Activated CD8-positive, alpha-beta memory T cell treated with anti-CD3 and anti-CD28 coated beads for 24 hours (primary cell): ENCODE measurements at regions not wholly inside any gene's neighbourhood (a gene's known extent, or its start where the extent isn't known, plus 50 kb on each side); places are given as distances from the start of the nearest gene placed in this dataset.
"Not testable (repeated sequence)": the region's sequence is repeated elsewhere in the genome, so short reads cannot be mapped to it uniquely, and the experiment has no call there.

ENCODE experiments used
- DNase-seq: peaks from one replicate; pipeline ENCODE4 v3.0.0-alpha.2; 2020

GRCh38 chr5:100013305-100013704, 521.9 kb upstream of the FAM174A start:
- not testable (repeated sequence) for DNase-seq

- not testable (repeated sequence) for DNase-seq
These were observed 524.0 kb upstream of the FAM174A start for GRCh38 chr5:100011160-100011559.

GRCh38 chr5:100004969-100005368, 530.2 kb upstream of the FAM174A start:
- DNase-seq: no peak

DNA sequence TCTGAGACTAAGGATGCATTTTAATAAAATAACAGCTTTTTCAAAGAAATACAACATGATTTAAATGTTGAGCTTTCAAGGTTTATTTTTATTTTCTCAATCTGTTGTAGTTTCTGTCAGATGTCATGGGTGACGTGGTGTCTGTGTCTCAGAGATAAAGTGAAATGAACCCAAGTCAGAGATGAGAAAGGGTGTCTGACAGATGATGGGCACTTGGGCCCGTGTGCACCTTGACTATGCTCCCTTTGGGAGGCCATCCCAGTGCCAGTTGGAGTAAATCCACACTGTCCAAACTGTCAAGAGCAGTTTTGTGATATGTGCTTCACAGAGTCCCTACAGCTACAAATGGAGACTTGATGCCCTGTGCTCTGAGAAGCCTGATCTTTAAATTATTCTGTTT, 536.9 kb upstream of the FAM174A start:
- no peak for DNase-seq

DNA sequence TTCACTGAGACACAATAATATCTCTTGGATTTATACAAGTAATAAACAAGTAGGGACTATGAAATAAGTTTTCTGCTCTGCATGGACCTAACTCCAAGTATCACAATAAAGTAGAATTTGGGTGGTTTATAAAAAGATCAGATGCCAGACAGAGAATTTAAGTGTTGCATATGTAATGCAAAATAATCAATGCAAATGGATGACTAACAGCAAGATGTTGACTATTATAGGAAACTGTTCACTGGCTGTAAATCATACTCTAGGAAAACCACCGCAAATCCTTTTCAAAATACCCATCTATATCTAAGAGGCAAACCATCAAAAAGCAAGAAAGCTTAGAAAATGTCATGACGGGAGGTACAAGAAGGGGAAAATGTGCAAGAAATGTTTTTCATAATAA, 539.8 kb upstream of the FAM174A start:
- DNase-seq: no peak

- no peak for DNase-seq
These were observed 561.4 kb upstream of the FAM174A start for GRCh38 chr5:99973779-99974178.

DNA sequence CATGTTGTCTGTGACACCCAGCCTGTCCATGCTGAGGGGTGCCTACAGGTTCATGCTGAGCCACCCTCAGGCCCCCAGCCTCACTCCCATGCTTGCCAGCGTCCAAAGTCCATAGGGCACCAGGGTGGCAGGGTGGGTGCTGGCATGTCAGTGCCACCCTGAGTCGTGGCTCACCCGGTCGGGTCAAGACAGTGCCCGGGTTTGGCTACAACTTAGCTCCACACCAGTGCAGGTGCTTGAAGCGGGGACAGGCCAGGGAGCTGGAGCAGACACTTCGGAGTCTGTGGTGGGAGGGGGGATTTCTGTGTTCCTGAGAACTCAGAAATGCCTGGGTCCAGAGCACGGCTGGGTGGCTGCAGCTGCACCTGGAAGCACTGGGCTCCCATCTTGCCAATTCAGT, 579.2 kb upstream of the FAM174A start:
- no peak for DNase-seq

GRCh38 chr5:99955006-99955405, 580.2 kb upstream of the FAM174A start:
- no peak for DNase-seq

- DNase-seq: no peak
These were observed 585.1 kb upstream of the FAM174A start for GRCh38 chr5:99949969-99950524.

DNA sequence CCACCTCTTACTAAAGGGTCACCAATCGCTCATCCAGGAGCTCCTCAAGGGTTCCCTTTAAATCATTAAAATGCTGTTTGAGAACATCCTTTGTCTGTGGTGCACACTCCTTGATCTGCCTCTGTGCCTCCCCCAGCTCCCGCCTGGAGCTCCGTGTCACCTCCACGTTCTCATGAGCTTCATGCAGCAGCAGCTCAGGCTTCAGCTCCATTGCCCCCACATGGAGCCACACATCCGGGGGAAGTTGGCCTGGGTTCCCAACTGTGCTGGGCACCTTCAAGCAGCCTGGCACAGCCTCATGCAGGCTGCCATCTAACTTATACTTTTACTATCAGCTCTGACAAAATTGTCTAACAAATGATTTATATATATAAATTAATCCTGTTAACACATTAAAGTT, 585.8 kb upstream of the FAM174A start:
- no peak for DNase-seq

GRCh38 chr5:99948850-99949249, 586.3 kb upstream of the FAM174A start:
- DNase-seq: no peak

DNA sequence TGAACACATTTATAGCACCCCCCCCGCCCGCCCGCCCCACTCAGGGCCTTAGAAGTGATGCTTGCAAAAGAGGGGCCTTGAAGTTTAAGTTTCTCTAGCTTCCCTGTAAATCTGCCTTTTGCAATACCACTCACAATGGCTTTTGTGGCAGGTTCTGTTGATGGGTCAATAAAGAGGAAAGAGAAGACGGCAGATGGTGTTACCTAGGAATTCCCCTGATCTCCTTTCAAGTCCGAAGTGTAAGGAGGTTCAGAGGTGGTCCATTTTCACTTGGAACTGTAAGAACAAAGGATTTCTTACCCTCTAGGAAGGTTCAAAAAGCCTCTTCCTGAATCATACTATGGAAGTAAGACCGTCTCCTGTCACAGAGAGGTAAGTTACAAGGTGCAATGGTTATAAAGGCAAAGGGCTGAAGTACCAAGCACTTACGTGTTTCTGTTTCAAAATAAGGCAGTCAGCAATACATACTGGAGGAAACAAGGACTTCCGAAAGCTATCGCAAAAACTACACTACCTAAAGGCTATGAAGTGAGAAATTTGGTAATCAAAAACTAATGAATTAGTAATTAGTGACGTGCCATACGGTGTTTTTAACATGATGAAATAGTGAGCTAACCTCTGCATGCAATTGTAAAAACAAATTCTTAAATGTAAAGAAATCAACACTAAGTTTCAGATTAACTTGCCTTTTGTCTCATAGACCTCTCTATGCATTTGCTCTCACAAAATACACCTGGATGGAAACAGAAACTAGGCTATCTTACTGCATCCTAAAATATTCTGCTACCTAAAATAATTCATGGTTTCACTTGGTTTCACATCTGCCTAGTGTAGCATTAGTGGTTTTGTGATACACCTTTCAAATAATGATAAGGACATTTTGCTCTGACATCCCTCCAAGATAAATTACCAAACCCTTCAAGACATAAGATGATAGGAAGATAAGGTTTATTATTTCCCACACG, 589.4 kb upstream of the FAM174A start:
- no peak for DNase-seq

- DNase-seq: no peak
These were observed 594.6 kb upstream of the FAM174A start for GRCh38 chr5:99940540-99940939.

GRCh38 chr5:99936911-99937310, 598.3 kb upstream of the FAM174A start:
- no peak for DNase-seq

GRCh38 chr5:99929806-99930135, 605.4 kb upstream of the FAM174A start:
- DNase-seq: no peak

GRCh38 chr5:99929067-99929805, 605.9 kb upstream of the FAM174A start:
- DNase-seq: no peak

GRCh38 chr5:99928490-99928889, 606.7 kb upstream of the FAM174A start:
- DNase-seq: no peak

GRCh38 chr5:99926463-99926862, 608.7 kb upstream of the FAM174A start:
- no peak for DNase-seq

GRCh38 chr5:99922386-99922785, 612.8 kb upstream of the FAM174A start:
- DNase-seq: no peak

- no peak for DNase-seq
These were observed 623.2 kb upstream of the FAM174A start for GRCh38 chr5:99911971-99912370.

GRCh38 chr5:99906776-99907175, 628.4 kb upstream of the FAM174A start:
- DNase-seq: no peak

GRCh38 chr5:99901972-99902371, 633.2 kb upstream of the FAM174A start:
- DNase-seq: no peak

- no peak for DNase-seq
These were observed 634.8 kb upstream of the FAM174A start for GRCh38 chr5:99900302-99900852.
